ENCODE measurements at regions not wholly inside any gene's neighbourhood (a gene's known extent, or its start where the extent isn't known, plus 50 kb on each side); places are given as distances from the start of the nearest gene placed in this dataset.

DNA sequence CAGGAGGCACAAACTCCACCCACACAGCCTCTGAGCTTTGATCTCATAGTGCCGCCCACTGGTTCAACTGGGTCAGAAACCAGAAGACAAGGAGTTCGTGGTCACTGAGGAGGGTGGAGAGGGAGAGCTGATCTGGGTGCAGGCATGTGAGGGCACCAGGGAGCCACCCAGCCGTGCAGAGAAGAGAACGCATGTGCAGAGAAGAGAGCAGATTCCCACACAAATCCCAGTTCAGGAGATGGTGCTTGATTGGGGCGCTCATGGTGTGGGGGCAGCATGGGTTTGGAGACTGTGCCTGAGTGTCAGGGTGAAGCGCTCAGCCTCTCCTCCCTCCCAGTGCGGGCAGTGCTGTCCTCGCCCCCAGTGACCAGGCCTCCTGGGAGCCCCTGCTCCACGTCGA lies 375.2 kb upstream of the MYT1L start:
- no peak for TF ChIP-seq CTCF (conservative IDR thresholded peaks at IDR 0.05)
- TF ChIP-seq EZH2 (IDR thresholded peaks at IDR 0.05; ENCODE audit: low read depth), result no peak

Measured in PC-9 (cell line).